NB4 (cell line): ENCODE measurements at regions not wholly inside any gene's neighbourhood (a gene's known extent, or its start where the extent isn't known, plus 50 kb on each side); places are given as distances from the start of the nearest gene placed in this dataset.

Source experiments
- CTCF ChIP-seq: IDR thresholded peaks from one replicate; pipeline ENCODE4 v1.5.1; 2012; ENCODE audit warnings: low read depth, low read length
- MAX ChIP-seq: IDR thresholded peaks from 2 replicates; pipeline ENCODE4 v1.6.1; 2011; ENCODE audit warnings: low read depth, low read length
- MYC ChIP-seq: IDR thresholded peaks from 2 replicates; pipeline ENCODE4 v1.6.1; 2011; ENCODE audit warnings: low read depth, low read length
- POLR2A ChIP-seq: IDR thresholded peaks from 2 replicates; pipeline ENCODE4 v1.6.1; 2011; ENCODE audit warnings: mild to moderate bottlenecking; ENCODE audit not compliant: insufficient read length; ENCODE audit errors: extremely low read depth

- TF ChIP-seq CTCF: no peak
- TF ChIP-seq POLR2A: no peak
- no peak for TF ChIP-seq MAX
- TF ChIP-seq MYC: no peak
Measured at GRCh38 chr18:8889489-8889888, 184.1 kb downstream of the MTCL1 start.
